Panc1 (cell line): ENCODE measurements at regions not wholly inside any gene's neighbourhood (a gene's known extent, or its start where the extent isn't known, plus 50 kb on each side); places are given as distances from the start of the nearest gene placed in this dataset.

Experiments used
- CTCF ChIP-seq: fragments of 450-650 bp; IDR thresholded peaks from 2 replicates; pipeline ENCODE4 v1.5.1; 2017; ENCODE audit warnings: mild to moderate bottlenecking
- POLR2AphosphoS5 ChIP-seq: IDR thresholded peaks from 2 replicates; pipeline ENCODE4 v1.6.1; 2012; ENCODE audit warnings: mild to moderate bottlenecking, low read depth, low read length, moderate library complexity

GRCh38 chr2:175567435-175568061 lies 386.0 kb upstream of the ATP5MC3 start:
- TF ChIP-seq CTCF (no peak), POLR2AphosphoS5 (no peak)
